AG10803 (cell line): ENCODE measurements at regions not wholly inside any gene's neighbourhood (a gene's known extent, or its start where the extent isn't known, plus 50 kb on each side); places are given as distances from the start of the nearest gene placed in this dataset.

ENCODE experiments used
- DNase-seq: peaks from one replicate; pipeline ENCODE4 v3.0.0; 2010; ENCODE audit warnings: low read depth
- H3K4me3 ChIP-seq: 2 replicates; pipeline ENCODE4 v1.5.1; 2011; ENCODE audit warnings: mild to moderate bottlenecking, low read length, control low read depth
- CTCF ChIP-seq: conservative IDR thresholded peaks from 2 replicates; pipeline ENCODE4 v1.5.1; 2011; ENCODE audit warnings: mild to moderate bottlenecking, low read length, control low read depth, inconsistent platforms

- DNase-seq: no peak
- no peak overlapping the region for H3K4me3 ChIP-seq
- TF ChIP-seq CTCF: no peak
Observed at GRCh38 chr9:79470954-79471353, 100.8 kb upstream of the TLE4 start.

- peak; percentile 56 for DNase-seq
- peak; percentile 36 for TF ChIP-seq CTCF
- no peak overlapping the region for H3K4me3 ChIP-seq
Observed at GRCh38 chr9:79471580-79472543, 99.9 kb upstream of the TLE4 start.

- no peak for TF ChIP-seq CTCF
- DNase-seq: no peak
- H3K4me3 ChIP-seq: no peak overlapping the region
Observed at GRCh38 chr9:79473704-79474103, 98.1 kb upstream of the TLE4 start.

- DNase-seq: peak; percentile 67
- no peak overlapping the region for H3K4me3 ChIP-seq
- TF ChIP-seq CTCF: no peak
Observed at GRCh38 chr9:79477241-79477840, 94.4 kb upstream of the TLE4 start.

- TF ChIP-seq CTCF: peak; percentile 42
- no peak overlapping the region for H3K4me3 ChIP-seq
- peak; percentile 50 for DNase-seq
Observed at GRCh38 chr9:79477955-79478771, 93.6 kb upstream of the TLE4 start.

GRCh38 chr9:79480639-79481038 lies 91.1 kb upstream of the TLE4 start:
- no peak overlapping the region for H3K4me3 ChIP-seq
- DNase-seq: no peak
- no peak for TF ChIP-seq CTCF
